T-helper 22 cell (primary cell): ENCODE measurements at regions not wholly inside any gene's neighbourhood (a gene's known extent, or its start where the extent isn't known, plus 50 kb on each side); places are given as distances from the start of the nearest gene placed in this dataset.
"Not testable (repeated sequence)": the region's sequence is repeated elsewhere in the genome, so short reads cannot be mapped to it uniquely, and the experiment has no call there.

ENCODE experiments used
- DNase-seq: peaks from one replicate; pipeline ENCODE4 v3.0.0-alpha.2; 2020; ENCODE audit warnings: low read depth

GRCh38 chr2:133976659-133977058 lies 277.2 kb upstream of the MGAT5 start:
- DNase-seq = no peak

GRCh38 chr2:133977405-133977804 lies 276.5 kb upstream of the MGAT5 start:
- DNase-seq = no peak

GRCh38 chr2:133982256-133982655 lies 271.6 kb upstream of the MGAT5 start:
- no peak for DNase-seq

- no peak for DNase-seq
These were observed 268.3 kb upstream of the MGAT5 start for GRCh38 chr2:133985563-133985962.

- no peak for DNase-seq
These were observed 267.6 kb upstream of the MGAT5 start for GRCh38 chr2:133986081-133986837.

GRCh38 chr2:133986881-133987795 lies 266.7 kb upstream of the MGAT5 start:
- DNase-seq = no peak

- no peak for DNase-seq
These were observed 265.5 kb upstream of the MGAT5 start for GRCh38 chr2:133988316-133988891.

- DNase-seq = no peak
These were observed 262.2 kb upstream of the MGAT5 start for GRCh38 chr2:133991606-133992168.

GRCh38 chr2:133992454-133992853 lies 261.4 kb upstream of the MGAT5 start:
- no peak for DNase-seq

- no peak for DNase-seq
These were observed 260.7 kb upstream of the MGAT5 start for GRCh38 chr2:133993160-133993559.

GRCh38 chr2:133998726-133999125 lies 255.1 kb upstream of the MGAT5 start:
- not testable (repeated sequence) for DNase-seq

GRCh38 chr2:134002391-134002790 lies 251.5 kb upstream of the MGAT5 start:
- no peak for DNase-seq

GRCh38 chr2:134002921-134003320 lies 251.0 kb upstream of the MGAT5 start:
- DNase-seq = no peak

GRCh38 chr2:134004467-134004866 lies 249.4 kb upstream of the MGAT5 start:
- no peak for DNase-seq

- DNase-seq = no peak
These were observed 245.0 kb upstream of the MGAT5 start for GRCh38 chr2:134008837-134009236.

- no peak for DNase-seq
These were observed 244.4 kb upstream of the MGAT5 start for GRCh38 chr2:134009440-134009839.

GRCh38 chr2:134009906-134010305 lies 244.0 kb upstream of the MGAT5 start:
- DNase-seq = not testable (repeated sequence)

GRCh38 chr2:134011936-134012586 lies 241.8 kb upstream of the MGAT5 start:
- DNase-seq = no peak

GRCh38 chr2:134014196-134014960 lies 239.5 kb upstream of the MGAT5 start:
- no peak for DNase-seq

- no peak for DNase-seq
These were observed 234.0 kb upstream of the MGAT5 start for GRCh38 chr2:134019871-134020270.

GRCh38 chr2:134020608-134021007 lies 233.3 kb upstream of the MGAT5 start:
- no peak for DNase-seq
